GM12878 (cell line): ENCODE measurements at regions not wholly inside any gene's neighbourhood (a gene's known extent, or its start where the extent isn't known, plus 50 kb on each side); places are given as distances from the start of the nearest gene placed in this dataset.
"Not testable (repeated sequence)": the region's sequence is repeated elsewhere in the genome, so short reads cannot be mapped to it uniquely, and the experiment has no call there.

Experiments used
- CBX5 ChIP-seq: sonication (generic); IDR thresholded peaks from 2 replicates; pipeline ENCODE4 v1.6.1; 2016; ENCODE audit warnings: low read depth, moderate library complexity, mild to moderate bottlenecking, inconsistent platforms
- CREB1 ChIP-seq: IDR thresholded peaks from 2 replicates; pipeline ENCODE4 v1.6.1; 2012; ENCODE audit warnings: low read depth, mild to moderate bottlenecking, inconsistent platforms
- CTCF ChIP-seq, 3 experiments: IDR thresholded peaks in 2 of 3; conservative IDR thresholded peaks in 1 of 3; 2 replicates each; pipeline ENCODE4 v1.5.1; 2011; ENCODE audit warnings: low read depth in 3 of 3, low read length in 3 of 3, mild to moderate bottlenecking in 3 of 3, control low read depth in 2 of 3, moderate library complexity in 2 of 3, inconsistent platforms in 1 of 3, mixed read lengths in 1 of 3; ENCODE audit not compliant: control insufficient read depth in 2 of 3, insufficient read depth in 1 of 3; ENCODE audit errors: extremely low read depth in 1 of 3
- EGR1 ChIP-seq, 2 experiments: IDR thresholded peaks; 1 replicate in 1 of 2; 2 replicates in 1 of 2; pipeline ENCODE4 v1.6.1; 2011 to 2012; ENCODE audit warnings: low read depth in 2 of 2, low read length in 2 of 2, borderline replicate concordance in 1 of 2, mild to moderate bottlenecking in 1 of 2, moderate library complexity in 1 of 2
- EP300 ChIP-seq, 2 experiments: fragments of 150-350 bp in 1 of 2; IDR thresholded peaks; 2 replicates each; pipeline ENCODE4 v1.6.1; 2011 to 2012; ENCODE audit warnings: low read depth in 2 of 2, low read length in 2 of 2, borderline replicate concordance in 1 of 2, improper control_type of control experiment in 1 of 2, inconsistent platforms in 1 of 2; ENCODE audit not compliant: control insufficient read depth in 1 of 2
- ESRRA ChIP-seq: IDR thresholded peaks from 2 replicates; pipeline ENCODE4 v1.6.1; 2012; ENCODE audit warnings: mild to moderate bottlenecking, low read length, improper control_type of control experiment
- EZH2 ChIP-seq: IDR thresholded peaks from 2 replicates; pipeline ENCODE4 v1.6.1; 2012; ENCODE audit warnings: low read depth, mild to moderate bottlenecking, control low read depth, inconsistent platforms, low read length, borderline replicate concordance; ENCODE audit not compliant: control insufficient read depth
- GABPA ChIP-seq: IDR thresholded peaks from 2 replicates; pipeline ENCODE4 v1.6.1; 2014; ENCODE audit warnings: antibody characterized with exemption, low read depth, mild to moderate bottlenecking, inconsistent platforms
- TBL1XR1 ChIP-seq: IDR thresholded peaks from 2 replicates; pipeline ENCODE4 v1.6.1; 2012; ENCODE audit warnings: low read depth, low read length, improper control_type of control experiment
- TCF7 ChIP-seq: IDR thresholded peaks from 2 replicates; pipeline ENCODE4 v1.6.1; 2014; ENCODE audit warnings: antibody characterized with exemption, borderline replicate concordance
- USF2 ChIP-seq: IDR thresholded peaks from 2 replicates; pipeline ENCODE4 v1.6.1; 2011; ENCODE audit warnings: low read depth, low read length, improper control_type of control experiment, borderline replicate concordance
- TF ChIP-seq, protein P1 (sequence below): fragments of 450-650 bp; formaldehyde crosslinking; IDR thresholded peaks from 2 replicates; pipeline ENCODE4 v1.4.0; 2022; ENCODE audit warnings: mild to moderate bottlenecking, moderate library complexity
- TF ChIP-seq, protein P2 (sequence below): fragments of 450-650 bp; IDR thresholded peaks from 2 replicates; pipeline ENCODE4 v1.6.1; 2017; ENCODE audit warnings: mild to moderate bottlenecking, moderate library complexity

DNA sequence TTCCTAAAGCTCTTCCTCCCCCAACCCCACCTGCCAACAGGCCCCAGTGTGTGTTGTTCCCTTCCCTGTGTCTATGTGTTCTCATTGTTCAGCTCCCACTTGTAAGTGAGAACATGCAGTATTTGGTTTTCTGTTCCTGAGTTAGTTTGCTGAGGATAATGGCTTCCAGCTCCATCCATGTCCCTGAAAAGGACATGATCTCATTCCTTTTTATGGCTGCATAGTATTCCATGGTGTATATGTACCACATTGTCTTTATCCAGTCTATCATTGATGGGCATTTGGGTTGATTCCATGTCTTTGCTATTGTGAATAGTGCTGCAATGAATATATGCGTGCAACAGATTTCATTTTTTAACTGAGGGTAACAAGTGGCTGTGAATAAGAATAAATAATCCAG, 69.0 kb upstream of the FHIP2A start:
- TF ChIP-seq CTCF (IDR thresholded peaks at IDR 0.05 in 2 of 3, conservative IDR thresholded peaks at IDR 0.05 in 1 of 3; ENCODE audit: control insufficient read depth in 2 of 3, extremely low read depth in 1 of 3, insufficient read depth in 1 of 3, low read depth in 3 of 3, low read length in 3 of 3); EZH2; ESRRA; TBL1XR1; CREB1; EGR1 (IDR thresholded peaks at IDR 0.05; ENCODE audit: borderline replicate concordance in 1 of 2, low read depth in 2 of 2, low read length in 2 of 2); TCF7; GABPA; USF2; EP300 (IDR thresholded peaks at IDR 0.05; ENCODE audit: borderline replicate concordance in 1 of 2, control insufficient read depth in 1 of 2, low read depth in 2 of 2, low read length in 2 of 2); CBX5: not testable (repeated sequence)
- TF ChIP-seq, protein P1, sequence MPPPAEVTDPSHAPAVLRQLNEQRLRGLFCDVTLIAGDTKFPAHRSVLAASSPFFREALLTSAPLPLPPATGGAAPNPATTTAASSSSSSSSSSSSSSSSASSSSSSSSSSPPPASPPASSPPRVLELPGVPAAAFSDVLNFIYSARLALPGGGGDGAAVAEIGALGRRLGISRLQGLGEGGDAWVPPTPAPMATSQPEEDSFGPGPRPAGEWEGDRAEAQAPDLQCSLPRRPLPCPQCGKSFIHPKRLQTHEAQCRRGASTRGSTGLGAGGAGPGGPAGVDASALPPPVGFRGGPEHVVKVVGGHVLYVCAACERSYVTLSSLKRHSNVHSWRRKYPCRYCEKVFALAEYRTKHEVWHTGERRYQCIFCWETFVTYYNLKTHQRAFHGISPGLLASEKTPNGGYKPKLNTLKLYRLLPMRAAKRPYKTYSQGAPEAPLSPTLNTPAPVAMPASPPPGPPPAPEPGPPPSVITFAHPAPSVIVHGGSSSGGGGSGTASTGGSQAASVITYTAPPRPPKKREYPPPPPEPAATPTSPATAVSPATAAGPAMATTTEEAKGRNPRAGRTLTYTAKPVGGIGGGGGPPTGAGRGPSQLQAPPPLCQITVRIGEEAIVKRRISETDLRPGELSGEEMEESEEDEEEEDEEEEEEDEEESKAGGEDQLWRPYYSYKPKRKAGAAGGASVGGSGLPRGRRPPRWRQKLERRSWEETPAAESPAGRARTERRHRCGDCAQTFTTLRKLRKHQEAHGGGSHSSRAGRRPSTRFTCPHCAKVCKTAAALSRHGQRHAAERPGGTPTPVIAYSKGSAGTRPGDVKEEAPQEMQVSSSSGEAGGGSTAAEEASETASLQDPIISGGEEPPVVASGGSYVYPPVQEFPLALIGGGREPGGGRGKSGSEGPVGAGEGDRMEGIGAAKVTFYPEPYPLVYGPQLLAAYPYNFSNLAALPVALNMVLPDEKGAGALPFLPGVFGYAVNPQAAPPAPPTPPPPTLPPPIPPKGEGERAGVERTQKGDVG = not testable (repeated sequence)
- TF ChIP-seq, protein P2, sequence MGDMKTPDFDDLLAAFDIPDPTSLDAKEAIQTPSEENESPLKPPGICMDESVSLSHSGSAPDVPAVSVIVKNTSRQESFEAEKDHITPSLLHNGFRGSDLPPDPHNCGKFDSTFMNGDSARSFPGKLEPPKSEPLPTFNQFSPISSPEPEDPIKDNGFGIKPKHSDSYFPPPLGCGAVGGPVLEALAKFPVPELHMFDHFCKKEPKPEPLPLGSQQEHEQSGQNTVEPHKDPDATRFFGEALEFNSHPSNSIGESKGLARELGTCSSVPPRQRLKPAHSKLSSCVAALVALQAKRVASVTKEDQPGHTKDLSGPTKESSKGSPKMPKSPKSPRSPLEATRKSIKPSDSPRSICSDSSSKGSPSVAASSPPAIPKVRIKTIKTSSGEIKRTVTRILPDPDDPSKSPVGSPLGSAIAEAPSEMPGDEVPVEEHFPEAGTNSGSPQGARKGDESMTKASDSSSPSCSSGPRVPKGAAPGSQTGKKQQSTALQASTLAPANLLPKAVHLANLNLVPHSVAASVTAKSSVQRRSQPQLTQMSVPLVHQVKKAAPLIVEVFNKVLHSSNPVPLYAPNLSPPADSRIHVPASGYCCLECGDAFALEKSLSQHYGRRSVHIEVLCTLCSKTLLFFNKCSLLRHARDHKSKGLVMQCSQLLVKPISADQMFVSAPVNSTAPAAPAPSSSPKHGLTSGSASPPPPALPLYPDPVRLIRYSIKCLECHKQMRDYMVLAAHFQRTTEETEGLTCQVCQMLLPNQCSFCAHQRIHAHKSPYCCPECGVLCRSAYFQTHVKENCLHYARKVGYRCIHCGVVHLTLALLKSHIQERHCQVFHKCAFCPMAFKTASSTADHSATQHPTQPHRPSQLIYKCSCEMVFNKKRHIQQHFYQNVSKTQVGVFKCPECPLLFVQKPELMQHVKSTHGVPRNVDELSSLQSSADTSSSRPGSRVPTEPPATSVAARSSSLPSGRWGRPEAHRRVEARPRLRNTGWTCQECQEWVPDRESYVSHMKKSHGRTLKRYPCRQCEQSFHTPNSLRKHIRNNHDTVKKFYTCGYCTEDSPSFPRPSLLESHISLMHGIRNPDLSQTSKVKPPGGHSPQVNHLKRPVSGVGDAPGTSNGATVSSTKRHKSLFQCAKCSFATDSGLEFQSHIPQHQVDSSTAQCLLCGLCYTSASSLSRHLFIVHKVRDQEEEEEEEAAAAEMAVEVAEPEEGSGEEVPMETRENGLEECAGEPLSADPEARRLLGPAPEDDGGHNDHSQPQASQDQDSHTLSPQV = not testable (repeated sequence)
